Anterior cingulate cortex (tissue), 58 donors: ENCODE measurements at regions not wholly inside any gene's neighbourhood (a gene's known extent, or its start where the extent isn't known, plus 50 kb on each side); places are given as distances from the start of the nearest gene placed in this dataset.
"Not testable (repeated sequence)": the region's sequence is repeated elsewhere in the genome, so short reads cannot be mapped to it uniquely, and the experiment has no call there.

Experiments used
- DNase-seq, 58 donors: peaks; one replicate each; lab custom pipeline; 2025; lab: John Stamatoyannopoulos, UW

DNA sequence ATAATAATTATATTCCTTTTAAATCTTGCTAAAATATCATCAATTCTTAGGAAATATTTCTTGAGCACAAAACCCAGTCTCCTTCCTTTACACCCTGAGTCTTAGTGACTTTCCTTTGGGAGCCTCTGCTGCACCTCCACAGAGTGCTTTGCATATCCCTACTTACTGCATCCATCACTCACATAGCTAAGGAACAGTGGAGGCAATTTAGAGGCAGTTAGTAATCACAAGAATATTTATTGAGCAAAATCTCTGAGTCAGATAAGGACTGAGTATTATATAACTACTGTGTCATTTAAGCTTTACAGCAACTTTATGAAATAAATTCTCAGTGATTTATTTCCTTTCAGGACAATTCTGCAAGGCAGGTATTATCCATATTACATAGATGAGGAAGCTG is 327.7 kb downstream of the TMX3 start:
- no peak for DNase-seq

DNA sequence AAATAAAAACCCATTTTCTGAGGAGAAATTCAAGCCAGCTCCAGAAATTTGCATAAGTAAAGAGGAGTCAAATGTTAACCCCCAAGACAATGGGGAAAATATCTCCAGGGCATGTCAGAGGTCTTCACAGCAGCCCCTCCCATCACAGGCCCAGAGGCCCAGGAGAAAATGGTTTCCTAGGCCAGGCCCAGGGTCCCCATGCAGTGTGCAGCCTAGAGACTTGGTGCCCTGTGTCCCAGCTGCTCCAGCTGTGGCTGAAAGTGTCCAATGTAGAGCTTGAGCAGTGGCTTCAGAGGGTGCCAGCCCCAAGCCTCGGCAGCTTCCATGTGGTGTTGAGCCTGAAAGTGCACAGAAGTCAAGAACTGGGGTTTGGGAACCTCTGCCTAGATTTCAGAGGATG is 330.9 kb downstream of the TMX3 start:
- DNase-seq = not testable (repeated sequence)

- DNase-seq = no peak
Measured at GRCh38 chr18:68376926-68377325, 338.0 kb downstream of the TMX3 start.

- no peak for DNase-seq
Measured at GRCh38 chr18:68362907-68363306, 352.0 kb downstream of the TMX3 start.

GRCh38 chr18:68355637-68356036 is 359.3 kb downstream of the TMX3 start:
- DNase-seq = no peak

- no peak for DNase-seq
Measured at GRCh38 chr18:68354176-68354575, 360.7 kb downstream of the TMX3 start.

GRCh38 chr18:68342039-68342659 is 372.8 kb downstream of the TMX3 start:
- no peak for DNase-seq

GRCh38 chr18:68340606-68341005 is 374.3 kb downstream of the TMX3 start:
- DNase-seq = no peak

DNA sequence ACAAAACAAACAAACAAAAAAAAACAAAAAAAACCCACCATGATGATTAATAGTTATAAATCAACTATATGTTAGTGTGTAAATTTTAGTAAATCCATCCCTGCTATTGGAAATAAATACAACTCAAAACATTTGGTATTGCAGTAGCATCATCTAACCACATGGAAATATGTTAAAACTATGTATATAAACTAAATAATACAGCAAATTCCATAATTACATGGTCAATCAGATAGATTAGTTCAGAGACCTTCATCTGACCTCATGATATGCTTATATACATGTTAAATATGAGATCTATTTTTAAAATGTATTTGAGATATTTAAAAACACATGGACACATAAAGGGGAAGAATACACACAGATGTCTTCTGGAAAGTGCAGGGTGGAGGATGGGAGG is 384.2 kb downstream of the TMX3 start:
- DNase-seq = no peak

- DNase-seq = no peak
Measured at GRCh38 chr18:68323921-68324320, 391.0 kb downstream of the TMX3 start.

- DNase-seq = no peak
Measured at GRCh38 chr18:68316636-68317035, 398.3 kb downstream of the TMX3 start.

DNA sequence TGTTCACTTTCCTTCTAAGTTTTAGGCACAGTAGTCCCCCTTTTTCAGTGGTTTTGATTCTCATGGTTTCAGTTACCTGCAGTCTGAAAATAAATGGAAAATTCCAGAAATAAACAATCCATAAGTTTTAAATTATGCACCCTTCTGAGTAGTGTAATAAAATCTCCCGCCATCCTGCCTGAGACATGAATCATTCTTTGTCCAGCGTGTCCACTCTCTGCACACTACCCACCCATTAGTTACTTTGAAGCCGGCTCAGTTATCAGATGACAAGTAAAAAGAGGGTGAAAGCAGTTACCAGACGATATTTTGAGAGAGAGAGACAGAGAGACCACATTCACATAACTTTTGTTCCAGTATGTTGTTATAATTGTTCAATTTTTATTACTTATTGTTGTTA is 400.5 kb downstream of the TMX3 start:
- no peak for DNase-seq

- no peak for DNase-seq
Measured at GRCh38 chr18:68301441-68301840, 413.5 kb downstream of the TMX3 start.

DNA sequence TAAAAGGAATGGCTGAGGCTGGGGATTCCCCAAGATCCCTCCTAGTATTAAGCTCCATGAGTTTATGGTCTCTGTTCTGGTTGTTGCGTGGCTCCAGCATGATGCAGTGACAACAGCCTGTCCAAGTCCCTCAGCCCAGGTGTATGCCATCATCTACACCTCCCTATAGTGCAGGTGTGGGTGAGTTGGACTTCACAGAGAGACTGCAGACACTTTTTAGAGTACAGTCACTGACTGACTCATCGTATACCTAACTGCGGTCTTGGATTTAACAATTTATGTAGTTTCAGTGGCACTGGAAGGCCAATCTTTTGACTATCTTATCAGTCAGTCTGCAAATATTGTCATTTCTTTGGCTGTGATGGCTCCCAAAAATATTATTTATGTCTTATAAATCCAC is 415.0 kb downstream of the TMX3 start:
- DNase-seq = no peak

DNA sequence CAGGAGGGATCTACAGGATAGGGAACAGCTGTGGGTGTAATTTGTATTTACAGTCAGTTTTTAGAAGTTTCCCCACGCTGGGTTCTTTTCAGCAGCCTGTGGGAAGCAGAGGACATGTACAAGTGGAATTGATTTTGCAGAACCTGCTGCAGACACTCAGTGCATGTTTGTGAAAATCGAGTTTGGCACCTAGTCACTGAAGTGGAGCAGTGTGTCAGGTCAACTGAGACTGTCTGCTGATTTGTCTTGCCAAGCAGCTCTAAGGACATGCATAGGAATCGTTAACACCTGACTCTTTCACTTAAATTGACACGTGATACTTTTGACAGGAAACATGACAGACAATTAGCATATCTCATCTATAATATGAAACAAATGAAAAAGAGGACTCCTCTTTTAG is 416.6 kb downstream of the TMX3 start:
- DNase-seq = peak in 4 of 58 donors; percentile 0 to 8 (median 2)

DNA sequence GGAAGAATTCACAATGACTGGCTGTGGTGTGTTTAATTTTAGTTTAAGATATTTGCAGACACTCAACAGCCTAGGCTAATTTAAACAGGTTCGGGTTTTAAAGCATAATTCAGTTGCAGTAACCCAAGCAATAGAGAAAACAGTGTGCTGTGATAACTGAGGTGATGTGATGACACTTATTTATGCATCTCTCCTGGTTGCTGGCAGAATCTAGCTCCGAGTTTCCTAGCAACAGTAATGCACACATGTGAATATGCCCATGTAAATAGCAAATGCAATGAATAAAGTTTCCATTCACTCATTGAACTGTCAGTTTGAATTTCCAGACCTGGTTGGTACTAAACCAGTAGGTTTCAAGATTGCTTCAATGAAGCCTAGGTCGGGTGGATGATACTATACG is 426.5 kb downstream of the TMX3 start:
- DNase-seq = no peak

DNA sequence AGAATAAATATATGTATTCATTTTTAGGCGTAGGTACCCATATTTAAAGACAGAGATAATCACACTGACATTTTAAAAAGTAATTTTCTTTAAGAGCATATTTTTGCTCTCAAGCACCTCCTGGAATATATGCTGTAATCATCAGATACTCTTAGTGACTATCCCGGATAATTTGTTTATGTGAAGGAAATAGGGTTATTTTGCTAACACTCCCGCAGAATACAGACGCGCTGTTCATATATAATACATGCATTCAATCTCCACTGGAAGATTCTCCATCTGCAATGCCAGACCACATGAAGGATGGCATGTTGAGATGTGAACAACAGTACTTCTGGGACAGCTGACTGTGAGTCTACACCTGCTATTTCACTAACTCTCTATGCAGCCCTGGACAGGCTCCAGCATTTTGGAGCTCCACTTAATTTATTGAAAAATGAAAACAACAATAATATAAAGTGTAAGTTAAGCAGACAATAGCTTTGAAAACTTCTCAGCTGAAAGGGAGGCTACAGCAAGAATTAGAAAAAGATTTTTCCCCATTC is 430.6 kb downstream of the TMX3 start:
- no peak for DNase-seq

GRCh38 chr18:68283834-68284233 is 431.1 kb downstream of the TMX3 start:
- DNase-seq = no peak

- DNase-seq = no peak
Measured at GRCh38 chr18:68282232-68282631, 432.7 kb downstream of the TMX3 start.

GRCh38 chr18:68275616-68276015 is 439.3 kb downstream of the TMX3 start:
- no peak for DNase-seq

DNA sequence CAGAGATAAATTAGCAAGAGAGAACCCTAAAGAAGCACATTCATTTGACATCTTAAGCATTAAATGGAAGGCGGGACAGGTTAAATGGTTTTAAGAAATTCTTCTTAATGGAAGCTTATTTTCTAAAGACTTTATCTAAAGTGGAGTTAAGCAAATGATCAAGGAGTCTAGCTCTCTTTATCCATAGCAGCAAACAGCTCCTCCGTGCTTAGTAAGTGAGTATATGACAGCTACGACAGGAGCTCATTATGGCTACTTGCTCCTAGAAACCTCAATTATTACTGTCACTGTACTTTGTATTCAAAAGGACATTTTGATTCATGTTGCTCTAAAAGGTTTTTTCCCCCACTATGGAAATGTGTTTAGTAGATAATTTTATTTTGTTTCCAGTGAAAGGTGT is 444.9 kb downstream of the TMX3 start:
- no peak for DNase-seq

DNA sequence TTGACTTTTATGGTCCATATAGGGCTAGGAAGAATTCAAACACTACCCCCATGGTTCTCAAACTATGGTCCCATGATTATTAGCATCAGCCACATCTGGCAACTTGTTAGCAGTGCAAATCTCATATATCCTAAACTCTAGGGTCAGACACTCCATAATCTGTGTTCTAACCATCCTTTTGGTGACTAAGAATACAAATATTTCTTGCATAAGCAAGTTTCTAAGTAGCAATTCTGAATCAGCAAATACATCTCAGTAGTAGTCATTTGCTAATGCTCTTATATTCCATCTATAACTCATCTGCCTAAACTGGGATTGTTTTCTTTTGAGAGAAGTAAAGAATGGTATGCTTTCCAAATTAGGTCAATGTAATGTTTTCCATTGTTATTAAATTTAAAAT is 447.3 kb downstream of the TMX3 start:
- no peak for DNase-seq

DNA sequence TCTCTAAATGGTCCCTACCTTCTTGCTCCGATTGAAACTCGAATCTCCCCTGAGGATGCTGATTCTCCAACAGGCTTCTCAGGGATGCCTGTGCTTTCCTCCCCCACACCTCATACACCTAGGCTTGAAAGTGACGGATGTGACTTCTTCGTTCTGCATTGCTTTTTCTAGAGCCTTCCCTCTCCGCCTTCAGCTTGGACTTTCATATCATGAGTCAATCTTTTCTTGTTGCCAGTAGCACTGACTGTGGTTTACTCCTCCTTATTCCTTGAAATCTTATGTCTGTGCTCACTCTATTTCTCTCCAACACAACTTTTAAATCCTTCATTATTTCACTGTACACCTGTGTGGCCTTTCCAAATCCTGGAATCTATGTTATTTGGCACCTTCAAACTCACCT is 451.4 kb downstream of the TMX3 start:
- no peak for DNase-seq
